Activated CD8-positive, alpha-beta memory T cell treated with anti-CD3 and anti-CD28 coated beads, Interleukin-2, amount 50 U/mL, for 24 hours (primary cell): ENCODE measurements at regions not wholly inside any gene's neighbourhood (a gene's known extent, or its start where the extent isn't known, plus 50 kb on each side); places are given as distances from the start of the nearest gene placed in this dataset.

ENCODE experiments used
- DNase-seq: peaks from one replicate; pipeline ENCODE4 v3.0.0-alpha.2; 2020; ENCODE audit errors: extremely low read depth

DNA sequence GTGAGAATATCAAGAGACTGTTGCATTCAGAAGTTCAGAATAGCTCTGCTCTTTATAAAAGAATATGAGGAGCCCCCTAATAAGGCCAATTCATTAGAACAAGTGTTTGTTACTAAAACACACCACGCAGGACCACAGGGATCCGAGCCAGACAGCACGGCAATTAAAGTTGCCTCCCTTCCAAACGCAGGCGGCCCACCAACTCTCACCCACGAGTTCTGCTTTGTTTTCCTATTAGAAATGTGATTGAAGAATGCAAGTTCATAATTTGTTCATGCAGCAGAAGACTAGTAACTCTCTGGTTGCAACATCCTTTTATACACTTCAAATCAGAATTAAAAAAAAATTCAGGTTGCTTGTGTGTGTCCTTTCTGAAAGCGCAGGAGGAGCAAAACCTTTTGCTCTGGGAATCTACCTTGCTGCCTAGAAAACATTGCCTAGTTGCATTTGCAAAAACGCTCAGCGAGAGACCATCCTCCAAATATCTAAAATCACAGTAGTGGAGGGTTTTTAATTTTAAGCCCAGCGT is 1044.1 kb upstream of the NR2F2 start:
- DNase-seq = no peak

DNA sequence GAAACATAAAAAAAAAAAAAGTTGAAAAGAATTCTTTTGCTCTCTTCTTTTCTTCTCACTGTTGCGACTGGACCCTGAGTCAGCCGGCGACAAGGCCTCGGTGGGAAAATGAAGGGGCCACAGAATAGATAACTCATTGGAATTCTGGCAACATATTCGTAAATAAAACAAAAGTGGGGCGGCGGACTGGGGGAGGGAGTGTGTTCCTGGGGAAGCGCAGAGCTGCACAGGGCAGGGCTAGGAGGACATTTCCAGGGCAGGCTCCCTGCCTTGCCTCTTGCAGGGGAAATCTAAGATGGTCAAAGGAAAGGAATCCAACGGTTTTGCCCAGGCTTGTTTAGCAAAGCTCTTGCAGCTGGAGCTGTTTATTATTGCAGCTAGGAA is 1042.8 kb upstream of the NR2F2 start:
- no peak for DNase-seq

DNA sequence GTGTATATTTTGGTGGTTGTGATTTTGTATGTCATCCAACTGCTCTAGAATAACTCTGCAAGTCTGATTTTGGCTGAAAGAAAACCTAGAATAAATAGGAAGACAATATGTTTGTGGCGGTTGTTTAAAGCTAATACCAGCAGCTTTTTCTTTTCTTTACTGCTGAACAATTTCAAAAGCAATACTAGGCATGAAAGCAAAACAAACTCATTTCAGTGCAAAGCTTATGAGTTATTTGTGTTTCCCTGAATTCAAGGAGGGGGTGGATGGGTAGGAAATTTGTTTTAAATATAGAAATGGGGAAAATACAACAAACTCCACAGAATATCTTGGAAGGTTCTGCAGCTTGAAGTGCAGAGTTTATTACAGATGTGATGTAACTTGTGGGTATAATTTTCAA is 1041.9 kb upstream of the NR2F2 start:
- DNase-seq = no peak

DNA sequence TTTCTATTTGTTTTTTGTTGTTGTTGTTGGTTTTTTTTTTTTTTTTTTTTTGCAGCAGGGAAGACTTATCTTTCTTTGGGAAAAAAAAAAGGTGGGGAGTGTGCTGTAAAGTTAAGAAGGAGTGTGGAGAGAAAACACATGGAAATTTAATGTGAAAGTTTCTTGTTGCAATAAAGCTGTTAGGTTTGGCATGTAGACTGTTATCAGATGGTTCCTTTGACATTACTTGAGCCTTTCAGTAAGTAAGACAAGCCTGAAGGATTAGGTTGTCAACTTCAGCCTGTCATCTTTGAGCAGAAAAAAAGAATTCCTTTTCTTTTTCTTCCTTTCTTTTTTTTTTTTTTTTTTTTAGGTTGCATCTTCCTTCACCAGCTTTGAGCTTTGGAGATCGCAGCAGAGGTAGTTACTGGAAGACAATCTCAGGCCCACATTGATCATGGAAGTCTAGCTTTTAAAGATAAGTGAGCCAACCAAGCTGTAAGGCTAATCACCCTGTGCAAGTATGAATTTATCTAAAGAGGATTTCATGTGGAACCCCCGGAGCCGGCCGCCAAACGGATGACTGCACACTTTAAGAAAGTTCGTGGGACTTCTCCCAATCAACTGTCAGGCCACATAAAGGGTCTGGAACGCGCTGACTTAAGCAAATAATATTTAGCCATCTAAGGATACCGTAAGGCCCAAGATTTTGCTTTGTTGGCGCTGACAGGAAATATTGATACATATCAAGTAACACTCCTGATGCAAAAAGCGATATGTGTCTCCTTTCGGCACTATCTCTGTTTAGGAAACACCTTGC is 1040.1 kb upstream of the NR2F2 start:
- DNase-seq = no peak

DNA sequence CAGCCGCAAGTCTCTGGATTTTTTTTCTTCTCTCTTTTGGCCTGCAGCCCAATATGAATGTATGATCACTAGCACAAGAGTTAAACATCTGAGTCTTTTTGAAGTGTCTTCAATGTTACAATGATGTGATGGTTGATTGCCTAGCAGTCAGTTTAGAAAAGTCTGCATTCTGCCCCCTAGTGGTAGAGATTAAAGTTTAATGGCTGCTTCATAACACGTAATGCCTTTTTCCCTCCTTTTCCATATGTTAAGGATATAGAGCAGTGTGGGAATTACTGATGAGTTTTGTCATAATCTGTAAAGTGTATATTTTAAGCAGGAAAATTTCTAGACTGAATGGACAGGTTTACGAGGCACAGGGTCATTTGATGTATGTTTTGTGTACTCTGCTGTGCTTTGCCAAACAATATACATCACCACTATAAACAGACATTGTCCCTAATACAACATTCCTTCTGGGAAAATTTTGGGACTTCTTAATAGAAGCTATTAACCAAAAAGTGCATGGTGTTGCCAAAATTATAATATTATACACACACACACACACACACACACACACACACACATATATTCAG is 1038.5 kb upstream of the NR2F2 start:
- DNase-seq = no peak

DNA sequence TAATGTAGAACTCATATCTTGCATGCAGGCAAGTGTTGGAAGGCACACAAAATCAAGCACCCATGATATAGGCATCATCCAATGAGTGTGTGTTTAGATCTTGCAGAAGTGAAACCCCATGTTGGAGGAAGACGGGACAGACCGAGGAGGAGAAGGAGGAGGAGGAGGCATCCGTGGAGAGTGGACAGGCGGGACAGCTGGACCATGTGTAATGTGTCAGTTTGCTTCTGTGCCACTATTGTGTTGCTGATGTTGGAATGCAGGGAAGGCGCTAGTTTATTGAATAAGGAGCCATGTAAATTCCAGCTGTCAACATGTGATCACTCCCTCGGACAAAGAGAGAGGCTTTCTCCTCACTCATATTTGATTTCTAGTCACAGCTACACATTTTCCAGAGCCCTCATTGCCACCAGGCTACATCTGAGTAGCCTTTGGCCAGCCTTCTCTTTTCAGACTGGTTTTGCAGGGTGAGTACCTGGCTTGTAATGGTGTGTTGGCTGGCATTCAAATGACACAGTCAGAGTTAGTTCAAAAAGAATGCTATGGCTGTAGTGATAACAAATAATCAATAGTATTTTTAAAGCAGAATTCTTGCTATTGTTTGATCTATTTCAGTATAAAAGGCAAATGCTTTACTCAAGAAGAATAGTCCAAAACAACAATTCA is 1037.6 kb upstream of the NR2F2 start:
- DNase-seq = no peak

DNA sequence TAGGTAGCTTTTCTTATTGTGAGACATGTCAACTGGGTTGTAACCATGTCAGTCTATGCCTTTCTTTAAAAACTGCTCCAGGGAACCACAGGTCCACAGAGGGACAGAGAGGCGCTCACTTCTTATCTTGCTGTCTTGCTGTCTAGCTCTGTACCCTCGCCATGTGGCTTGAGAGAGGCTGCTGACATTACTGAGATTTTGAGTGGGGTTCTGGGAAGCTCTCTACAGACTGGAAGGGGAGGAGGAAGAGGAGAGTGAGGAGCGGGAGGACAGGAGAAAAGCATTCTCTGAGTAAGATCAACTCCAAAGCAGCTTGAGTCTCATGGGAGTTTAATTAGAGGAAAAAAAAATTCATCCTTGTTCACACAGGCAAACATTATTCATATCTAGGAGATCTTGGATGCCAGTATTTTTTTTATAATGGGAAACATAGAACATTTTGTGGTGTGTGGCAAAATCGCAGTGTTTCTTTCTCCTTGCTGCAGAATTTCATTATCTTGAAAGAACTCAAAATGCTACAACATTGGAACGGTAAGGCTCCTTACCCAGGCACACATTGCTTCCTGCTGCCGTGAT is 1037.0 kb upstream of the NR2F2 start:
- no peak for DNase-seq

DNA sequence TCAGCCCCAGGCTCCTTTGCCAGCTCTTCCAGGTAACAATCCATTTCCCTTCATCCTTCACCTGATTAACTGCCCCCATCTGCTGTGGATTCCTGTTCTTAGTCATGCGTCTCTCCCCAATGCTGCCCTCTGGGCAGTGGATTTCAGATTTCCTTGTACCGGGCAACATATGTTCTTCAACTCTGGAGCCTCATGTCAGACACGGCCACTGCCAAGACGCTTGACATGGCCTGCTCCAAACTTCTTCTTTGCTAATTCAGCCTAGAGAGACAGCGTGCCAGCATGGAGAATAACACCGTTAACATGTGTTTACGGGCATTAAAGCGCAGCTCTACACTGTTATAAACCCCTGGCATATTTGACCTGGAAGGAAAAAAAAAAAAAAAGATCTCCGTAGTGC is 1035.1 kb upstream of the NR2F2 start:
- DNase-seq = no peak

DNA sequence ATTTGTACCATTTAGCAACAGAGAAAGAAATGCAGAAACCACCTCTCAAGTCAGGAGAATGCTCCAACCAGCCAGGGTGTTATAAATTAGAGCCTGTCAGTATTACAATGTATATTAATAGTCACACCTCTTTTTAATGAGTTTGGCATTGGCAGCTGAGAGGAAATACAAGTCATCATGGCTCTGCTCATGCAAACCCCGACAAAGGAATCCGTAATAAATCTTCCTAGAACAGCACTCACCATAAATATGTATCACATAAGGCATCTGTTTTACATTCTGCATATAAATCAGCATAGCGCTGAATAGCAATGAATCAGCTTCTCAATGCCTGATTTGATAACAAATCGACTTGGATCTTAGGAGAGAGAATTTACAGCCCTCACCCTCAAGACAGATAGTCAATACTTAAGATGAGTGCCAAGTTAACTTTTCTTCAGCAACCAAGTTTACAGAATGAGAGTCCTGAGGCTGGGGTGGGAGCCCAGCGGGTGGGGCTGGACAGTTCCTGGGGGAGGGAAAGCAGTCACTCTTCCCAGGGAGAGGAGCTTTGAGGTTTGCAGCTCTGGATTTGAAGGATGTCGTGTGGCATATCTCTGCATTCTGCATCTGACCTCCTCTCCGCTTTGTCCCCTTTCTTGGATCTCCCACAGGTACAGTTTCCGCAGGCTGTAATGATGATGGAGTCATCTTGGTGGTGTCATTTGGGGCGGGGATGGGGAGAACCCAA is 1034.4 kb upstream of the NR2F2 start:
- no peak for DNase-seq

DNA sequence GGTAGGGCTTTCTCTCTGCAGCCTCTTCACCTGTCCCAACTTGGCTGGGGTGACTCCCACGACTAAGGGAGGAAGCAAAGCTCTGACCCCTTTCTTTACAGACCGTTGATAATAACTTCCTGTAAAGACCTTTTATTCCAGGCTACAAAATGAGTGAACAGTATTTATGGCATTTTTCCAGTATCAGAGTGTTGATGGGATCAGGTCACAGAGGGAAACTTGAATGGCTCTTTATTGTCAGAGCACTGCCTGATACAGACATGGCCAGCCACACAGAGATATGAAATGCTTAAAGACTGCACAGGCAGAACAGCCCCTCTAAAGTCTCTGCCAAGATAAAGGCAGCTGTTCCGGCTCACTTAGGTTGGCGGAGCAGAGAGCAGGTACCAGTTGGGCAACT is 1033.9 kb upstream of the NR2F2 start:
- DNase-seq = no peak

DNA sequence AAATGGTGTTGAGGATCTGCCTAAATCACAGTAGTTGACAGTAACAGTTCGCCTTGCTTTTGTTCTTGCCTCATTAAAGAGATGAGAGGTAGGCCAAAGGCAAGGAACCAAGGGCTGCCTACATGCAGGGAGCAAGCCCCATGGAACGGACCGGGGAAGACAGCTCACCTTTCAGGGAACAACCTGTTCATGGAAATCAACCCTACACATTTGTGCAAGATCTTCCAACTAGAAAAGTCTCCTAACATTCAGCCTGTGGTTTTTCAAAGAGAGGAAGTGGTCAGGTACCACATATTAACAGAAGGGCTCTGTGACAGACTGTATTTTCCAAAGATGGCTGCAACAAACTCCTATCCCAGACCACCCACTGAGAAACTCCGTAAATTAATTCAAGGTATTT is 1031.8 kb upstream of the NR2F2 start:
- DNase-seq = no peak

DNA sequence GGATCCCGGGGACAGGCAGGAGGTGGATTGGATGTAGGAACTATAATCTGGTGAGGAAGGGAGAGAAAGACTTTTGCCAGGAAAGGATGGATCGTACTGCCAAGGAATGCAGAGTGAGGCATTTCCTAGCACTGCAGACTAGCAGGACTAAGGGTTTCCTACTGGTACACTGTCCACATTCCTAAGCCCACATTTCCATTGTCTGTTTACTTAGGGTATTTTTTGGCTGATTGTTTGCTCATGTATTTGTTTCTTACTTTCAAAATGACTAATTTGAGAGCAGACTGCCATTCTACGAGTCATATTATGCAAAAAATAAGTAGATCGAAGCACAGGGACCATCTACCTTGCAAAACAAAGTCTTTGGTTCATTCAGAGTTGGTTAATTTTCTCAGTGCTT is 1029.5 kb upstream of the NR2F2 start:
- no peak for DNase-seq

DNA sequence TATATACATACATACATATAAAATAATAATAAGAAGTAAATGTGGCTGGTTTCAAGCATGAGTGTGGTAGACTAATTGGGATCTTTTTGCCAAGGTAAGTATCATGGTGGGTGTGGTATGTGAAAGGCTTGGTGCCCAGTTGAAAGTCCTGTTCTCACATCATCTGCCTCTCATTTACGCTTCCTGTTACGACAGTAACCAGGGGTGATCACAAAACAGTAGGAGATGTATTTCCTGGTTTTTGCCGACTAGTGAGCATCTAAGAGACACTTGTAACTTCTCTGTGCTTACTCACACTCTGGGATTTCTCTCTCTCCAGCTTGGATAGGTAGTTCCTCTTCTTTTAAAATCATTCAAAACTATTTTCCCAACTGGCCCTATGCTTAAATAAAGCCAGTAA is 1028.3 kb upstream of the NR2F2 start:
- no peak for DNase-seq

DNA sequence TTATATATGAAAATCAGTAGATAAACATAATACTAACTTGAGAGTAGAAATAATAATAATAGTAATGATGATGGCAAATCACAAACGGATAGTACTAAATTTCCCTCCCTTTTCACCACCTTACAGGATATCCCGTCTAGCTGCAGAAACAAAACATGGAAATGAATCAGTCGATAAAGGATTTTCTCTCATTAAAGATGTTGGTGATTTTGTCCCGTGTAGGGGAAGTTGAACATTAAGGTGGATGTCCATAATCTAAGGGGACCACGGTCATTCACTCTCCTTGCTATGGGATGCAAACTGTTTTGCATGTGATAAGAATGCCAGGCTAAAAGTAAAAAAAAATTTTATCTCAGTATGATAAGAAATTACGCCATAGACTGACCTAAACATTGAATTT is 1027.7 kb upstream of the NR2F2 start:
- no peak for DNase-seq

DNA sequence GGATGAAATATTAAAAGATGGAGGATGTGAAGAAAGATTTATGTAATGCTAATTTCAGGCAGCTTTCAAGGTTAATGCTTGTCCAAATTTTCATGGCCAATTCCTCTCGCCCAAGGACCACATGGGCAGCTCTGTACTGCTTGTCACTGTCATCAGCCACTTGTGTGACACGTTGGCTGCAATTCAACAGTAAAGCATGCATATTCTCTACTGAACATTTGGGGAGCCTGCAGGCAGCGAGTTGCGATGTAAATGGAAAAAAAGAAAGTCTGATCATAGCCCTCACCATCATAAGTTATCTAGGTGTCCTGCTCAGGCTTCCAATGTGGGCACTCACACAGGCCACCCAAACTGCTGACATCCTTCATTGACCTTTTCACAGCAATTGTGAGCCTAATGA is 1026.8 kb upstream of the NR2F2 start:
- no peak for DNase-seq

DNA sequence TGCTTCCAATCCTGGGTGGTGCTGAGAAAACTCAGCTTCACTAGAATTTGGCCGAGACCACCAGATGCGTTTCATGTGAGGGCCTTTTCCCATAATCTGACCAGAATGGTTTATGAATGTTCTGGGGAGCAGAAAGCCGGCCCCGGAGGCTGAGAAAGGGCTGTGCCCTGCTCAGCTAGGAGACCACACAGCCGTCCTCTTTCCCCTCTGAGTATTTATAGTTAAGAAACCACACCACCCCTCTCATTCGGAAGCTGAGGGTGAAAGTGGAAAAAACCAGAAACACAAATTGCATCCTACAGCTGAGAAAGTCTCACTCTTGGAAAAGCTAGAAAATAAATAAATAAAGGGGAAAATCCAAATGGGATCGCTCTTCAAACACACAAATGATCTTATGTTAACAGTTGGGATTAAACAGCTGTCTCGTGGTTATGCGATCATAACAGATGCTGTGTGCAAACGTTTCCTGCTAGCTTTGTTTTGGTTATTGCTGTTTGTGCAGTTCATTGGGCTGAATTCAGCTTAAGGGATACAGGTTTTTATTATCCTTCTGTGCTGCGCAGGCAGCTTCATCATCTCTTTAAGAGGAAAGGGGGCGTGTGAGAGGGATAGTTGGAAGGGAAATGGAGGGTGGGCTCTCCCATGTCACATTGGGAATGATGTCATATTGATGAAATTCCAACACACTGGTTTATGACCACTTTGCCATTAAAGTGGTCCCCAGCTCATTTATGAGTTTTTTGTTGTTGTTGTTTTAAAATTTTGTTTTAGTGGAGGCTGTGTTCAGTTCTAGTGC is 1026.2 kb upstream of the NR2F2 start:
- DNase-seq = no peak

DNA sequence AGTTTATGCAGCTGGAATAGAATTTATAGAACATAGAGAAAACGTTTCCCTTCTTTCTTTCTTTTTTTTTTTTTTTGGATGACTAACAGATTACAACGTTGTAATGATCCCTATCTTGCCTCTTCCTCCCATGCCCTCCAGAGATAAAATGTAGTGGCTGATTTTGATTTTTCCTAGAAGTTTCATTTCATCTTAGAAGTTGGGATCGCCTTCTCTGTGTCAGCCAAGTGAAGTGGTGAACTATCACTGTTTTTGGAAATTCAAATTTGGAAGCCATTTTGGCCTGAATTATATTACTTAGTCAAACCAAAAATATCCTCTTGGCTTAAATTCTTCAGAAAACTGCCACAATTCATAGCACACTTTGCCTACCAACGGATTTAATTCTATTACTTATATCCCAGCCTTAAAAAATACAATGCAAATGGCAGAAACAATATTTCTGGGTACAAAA is 1025.5 kb upstream of the NR2F2 start:
- DNase-seq = no peak

DNA sequence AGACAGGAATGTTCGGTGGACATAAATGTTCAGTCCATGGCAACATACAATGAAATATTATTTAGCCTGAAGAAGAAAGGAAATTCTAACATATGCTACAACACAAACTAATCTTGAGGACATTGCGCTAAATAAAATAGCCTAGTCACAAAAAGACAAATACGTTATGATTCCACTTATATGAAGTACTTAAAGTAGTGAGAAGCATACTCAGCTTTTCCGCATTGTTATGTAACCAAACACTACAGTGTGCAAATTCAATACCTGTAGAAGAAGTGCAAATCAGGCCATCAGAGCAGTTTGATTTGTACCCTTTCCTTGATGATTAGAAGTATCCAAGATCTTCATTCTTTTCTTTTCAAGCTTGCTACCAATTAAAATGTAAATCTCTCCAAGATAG is 1023.4 kb upstream of the NR2F2 start:
- DNase-seq = no peak

DNA sequence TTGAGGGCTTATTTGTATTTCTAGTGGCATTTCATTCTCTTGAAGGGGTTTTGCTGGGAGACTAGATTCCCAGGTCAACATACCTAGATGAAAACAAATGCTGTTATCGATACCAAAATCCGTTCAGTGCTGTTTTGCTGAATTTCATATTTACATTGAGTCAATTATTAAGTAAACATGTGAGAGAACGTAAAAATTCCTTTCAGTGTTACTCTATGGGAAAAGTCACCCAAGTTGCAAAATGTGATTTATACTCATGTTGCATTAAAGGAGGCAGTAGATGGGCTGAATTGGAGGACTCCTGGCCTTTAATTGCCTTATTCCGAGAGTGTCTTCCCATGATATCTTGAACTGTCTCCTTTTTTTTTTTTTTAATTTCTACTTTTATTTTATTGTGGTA is 1011.3 kb upstream of the NR2F2 start:
- no peak for DNase-seq

DNA sequence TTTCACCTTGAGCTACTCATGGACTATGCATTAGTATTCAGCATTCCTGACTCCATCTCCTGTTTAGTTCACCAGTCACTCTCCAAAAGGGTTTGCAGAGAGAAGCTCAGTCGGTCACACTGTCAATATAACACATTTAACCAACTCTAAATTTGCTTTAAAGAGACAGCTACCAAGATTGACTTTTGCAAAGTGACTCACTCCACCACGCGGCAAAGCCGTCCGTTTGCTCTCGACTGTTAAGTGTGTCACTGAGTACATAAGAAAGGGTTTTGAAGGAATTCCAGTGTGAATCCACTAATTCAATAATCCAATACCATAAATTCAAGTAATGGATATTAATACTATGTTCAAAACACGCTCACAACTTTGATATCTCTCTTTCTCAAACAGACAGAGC is 1006.7 kb upstream of the NR2F2 start:
- DNase-seq = no peak

DNA sequence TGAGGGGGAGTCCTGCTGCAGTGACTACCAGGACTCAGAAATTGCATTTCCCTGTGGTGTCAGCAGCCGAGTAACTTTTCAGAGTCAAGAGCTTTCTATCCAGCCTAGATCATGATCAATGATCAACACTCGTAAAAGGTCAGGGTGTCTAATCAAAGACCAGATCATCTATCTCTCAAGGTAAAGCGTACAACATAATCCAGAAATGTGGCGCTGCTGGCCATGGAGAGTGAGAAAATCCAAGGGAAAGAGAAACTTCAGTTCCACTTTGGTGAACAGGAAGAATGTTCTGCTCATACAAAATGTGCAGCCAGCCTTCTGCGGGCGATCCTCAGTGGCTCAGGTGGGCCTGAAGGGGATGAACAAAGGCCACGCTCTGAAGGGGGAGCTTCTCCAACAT is 1005.8 kb upstream of the NR2F2 start:
- DNase-seq = no peak
